ENCODE measurements at regions not wholly inside any gene's neighbourhood (a gene's known extent, or its start where the extent isn't known, plus 50 kb on each side); places are given as distances from the start of the nearest gene placed in this dataset.

DNA sequence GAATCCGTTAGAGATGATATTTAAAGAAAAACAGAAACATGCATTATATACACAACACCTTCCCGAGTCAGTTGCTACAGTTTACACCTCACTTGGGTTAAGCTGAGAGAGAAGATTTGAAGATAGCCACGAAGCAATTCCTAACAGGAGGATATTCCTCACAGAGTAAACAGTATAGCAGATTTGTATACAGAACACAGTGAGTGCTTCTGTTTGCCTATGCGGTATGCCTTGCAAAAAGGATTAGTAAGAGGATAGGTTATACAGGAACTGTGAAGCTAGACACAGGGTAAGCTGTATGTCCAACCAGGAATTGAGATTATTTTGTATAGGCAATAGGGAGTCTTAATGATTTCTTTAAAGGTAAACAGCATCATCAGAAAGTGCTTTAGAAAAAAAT lies 471.8 kb downstream of the LIG4 start:
- TF ChIP-seq, protein P1, sequence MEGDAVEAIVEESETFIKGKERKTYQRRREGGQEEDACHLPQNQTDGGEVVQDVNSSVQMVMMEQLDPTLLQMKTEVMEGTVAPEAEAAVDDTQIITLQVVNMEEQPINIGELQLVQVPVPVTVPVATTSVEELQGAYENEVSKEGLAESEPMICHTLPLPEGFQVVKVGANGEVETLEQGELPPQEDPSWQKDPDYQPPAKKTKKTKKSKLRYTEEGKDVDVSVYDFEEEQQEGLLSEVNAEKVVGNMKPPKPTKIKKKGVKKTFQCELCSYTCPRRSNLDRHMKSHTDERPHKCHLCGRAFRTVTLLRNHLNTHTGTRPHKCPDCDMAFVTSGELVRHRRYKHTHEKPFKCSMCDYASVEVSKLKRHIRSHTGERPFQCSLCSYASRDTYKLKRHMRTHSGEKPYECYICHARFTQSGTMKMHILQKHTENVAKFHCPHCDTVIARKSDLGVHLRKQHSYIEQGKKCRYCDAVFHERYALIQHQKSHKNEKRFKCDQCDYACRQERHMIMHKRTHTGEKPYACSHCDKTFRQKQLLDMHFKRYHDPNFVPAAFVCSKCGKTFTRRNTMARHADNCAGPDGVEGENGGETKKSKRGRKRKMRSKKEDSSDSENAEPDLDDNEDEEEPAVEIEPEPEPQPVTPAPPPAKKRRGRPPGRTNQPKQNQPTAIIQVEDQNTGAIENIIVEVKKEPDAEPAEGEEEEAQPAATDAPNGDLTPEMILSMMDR (IDR thresholded peaks at IDR 0.05), result no peak
- TF ChIP-seq POLR2A (IDR thresholded peaks at IDR 0.05), result no peak
- intact Hi-C loops (cut with DNase I), result no loop called here
- Histone ChIP-seq H3K4me1 (no peaks in the 10 kb centered on the region), H3K36me3 (no peaks in the 10 kb centered on the region), H3K27me3 (no peaks in the 10 kb centered on the region), H3K9me3 (no peaks in the 10 kb centered on the region), H3K27ac (no peak overlapping the region), H3K4me3 (replicated peaks in 1 of 3) (no peak overlapping the region)
- DNase-seq, result no peak
- 40 to 54% methylated on average over 4 of the region's 4 CpGs for whole genome bisulfite sequencing, 2 donors

DNA sequence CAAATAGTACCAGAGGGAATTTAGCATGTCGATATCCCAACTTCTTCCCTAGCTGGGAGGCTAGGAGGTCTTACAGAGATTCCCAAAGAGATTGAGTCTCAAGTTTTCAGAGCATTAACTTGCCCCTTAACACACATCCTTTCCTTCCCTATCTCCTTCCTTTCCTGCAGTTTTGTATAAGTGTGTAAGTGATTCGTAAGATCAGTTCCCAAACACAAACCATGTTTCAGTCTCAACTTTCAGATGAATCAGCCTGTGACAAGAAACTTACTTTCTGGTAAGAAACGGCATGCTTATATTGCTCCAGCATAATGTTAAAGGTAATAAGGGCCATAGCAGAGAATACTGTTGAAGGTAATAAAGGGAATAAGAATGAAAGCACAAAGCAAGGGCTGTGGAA lies 472.2 kb downstream of the LIG4 start:
- H3K4me3 ChIP-seq (replicated peaks in 1 of 3), result no peak overlapping the region
- 66 to 67% methylated on average over 3 of the region's 3 CpGs for WGBS, 2 donors
- H3K27ac ChIP-seq, result no peak overlapping the region
- H3K4me1 ChIP-seq, result no peaks in the 10 kb centered on the region
- H3K27me3 ChIP-seq, result no peaks in the 10 kb centered on the region
- no peak for DNase-seq
- TF ChIP-seq, protein P1 (IDR thresholded peaks at IDR 0.05), result no peak
- TF ChIP-seq POLR2A (IDR thresholded peaks at IDR 0.05), result no peak
- H3K9me3 ChIP-seq, result no peaks in the 10 kb centered on the region
- intact Hi-C loops (cut with DNase I), result no loop called here
- no peaks in the 10 kb centered on the region for H3K36me3 ChIP-seq

DNA sequence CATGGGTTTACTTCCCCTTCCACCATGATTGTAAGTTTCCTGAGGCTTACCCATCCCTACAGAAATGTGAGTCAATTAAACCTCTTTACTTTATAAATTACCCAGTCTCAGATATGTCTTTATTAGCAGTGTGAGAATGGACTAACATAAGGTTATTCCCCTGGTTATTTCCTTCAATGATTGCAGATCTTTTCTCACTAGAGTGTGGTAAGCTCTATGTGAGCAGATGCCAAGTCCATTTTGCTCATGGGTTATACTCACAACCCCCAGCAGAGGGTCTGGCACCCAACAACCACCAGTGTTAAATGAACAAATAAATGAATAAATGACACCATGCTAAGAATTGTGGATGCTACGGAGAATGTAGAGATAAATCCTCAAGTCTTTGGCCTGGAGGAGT lies 472.8 kb downstream of the LIG4 start:
- TF ChIP-seq, protein P1 (IDR thresholded peaks at IDR 0.05), result no peak
- no peak for TF ChIP-seq POLR2A (IDR thresholded peaks at IDR 0.05)
- no peak overlapping the region for H3K4me3 ChIP-seq (replicated peaks in 1 of 3)
- H3K36me3 ChIP-seq, result no peaks in the 10 kb centered on the region
- no peaks in the 10 kb centered on the region for H3K9me3 ChIP-seq
- DNase-seq, result no peak
- intact Hi-C loops (cut with DNase I), result no loop called here
- H3K27me3 ChIP-seq, result no peaks in the 10 kb centered on the region
- H3K27ac ChIP-seq, result no peak overlapping the region
- WGBS, 2 donors, result 70 to 71% methylated on average over 1 of the region's 1 CpG
- H3K4me1 ChIP-seq, result no peaks in the 10 kb centered on the region

DNA sequence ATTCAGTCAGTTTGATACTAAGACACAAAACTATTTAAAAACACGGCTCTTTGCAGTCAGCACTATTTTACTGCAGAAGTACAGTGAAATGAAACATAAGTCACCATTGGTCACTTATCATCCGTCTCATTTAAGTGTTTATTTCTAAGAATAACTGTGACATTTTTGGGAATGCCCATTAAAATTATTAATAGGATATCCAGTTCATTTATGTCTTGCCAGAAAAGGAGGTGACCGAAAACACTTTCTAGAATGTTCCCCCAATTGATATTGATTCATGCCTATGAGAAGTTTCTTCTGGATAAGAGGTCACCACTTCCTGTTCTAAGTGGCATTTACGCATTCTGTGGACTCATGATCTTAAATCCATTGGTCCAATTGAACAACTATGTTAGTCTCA lies 477.3 kb downstream of the LIG4 start:
- Histone ChIP-seq H3K4me3 (replicated peaks in 1 of 3) (no peak overlapping the region), H3K27ac (no peak overlapping the region), H3K9me3 (no peaks in the 10 kb centered on the region), H3K27me3 (no peaks in the 10 kb centered on the region), H3K4me1 (no peaks in the 10 kb centered on the region), H3K36me3 (no peaks in the 10 kb centered on the region)
- TF ChIP-seq, protein P1 (IDR thresholded peaks at IDR 0.05), result no peak
- DNase-seq, result no peak
- intact Hi-C loops (cut with DNase I), result no loop called here
- 90% methylated on average over 4 of the region's 4 CpGs for WGBS, 2 donors

DNA sequence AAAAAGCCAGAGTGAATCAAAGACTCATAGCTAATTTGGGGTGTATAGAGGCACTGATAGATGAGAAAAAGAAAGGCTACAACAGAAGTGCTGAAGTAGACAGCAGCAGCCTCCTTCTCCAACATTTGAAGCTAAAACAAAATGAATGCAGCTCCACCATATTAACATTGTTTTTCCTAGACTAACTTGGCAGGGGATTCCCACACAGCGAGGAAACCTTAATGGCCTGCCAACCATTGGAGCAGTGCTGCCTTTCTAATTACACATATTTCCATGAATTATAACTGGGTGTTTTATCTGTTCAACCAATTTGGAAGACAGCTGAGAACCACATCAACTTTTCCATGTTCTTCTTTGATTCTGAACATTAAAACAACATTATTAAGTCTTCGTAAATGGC lies 478.6 kb downstream of the LIG4 start:
- H3K27ac ChIP-seq, result no peak overlapping the region
- no peaks in the 10 kb centered on the region for H3K4me1 ChIP-seq
- H3K9me3 ChIP-seq, result no peaks in the 10 kb centered on the region
- no peak overlapping the region for H3K4me3 ChIP-seq (replicated peaks in 1 of 3)
- DNase-seq, result no peak
- intact Hi-C loops (cut with DNase I), result no loop called here
- no peaks in the 10 kb centered on the region for H3K27me3 ChIP-seq
- no peaks in the 10 kb centered on the region for H3K36me3 ChIP-seq
- 65 to 86% methylated on average over 2 of the region's 2 CpGs for WGBS, 2 donors
- TF ChIP-seq POLR2A (IDR thresholded peaks at IDR 0.05), result no peak
- TF ChIP-seq, protein P1 (IDR thresholded peaks at IDR 0.05), result no peak

All from thyroid gland (tissue), 4 donors.